IPS-18a (cell line): ENCODE measurements at regions not wholly inside any gene's neighbourhood (a gene's known extent, or its start where the extent isn't known, plus 50 kb on each side); places are given as distances from the start of the nearest gene placed in this dataset.
"Not testable (repeated sequence)": the region's sequence is repeated elsewhere in the genome, so short reads cannot be mapped to it uniquely, and the experiment has no call there.

Experiments used
- H3K27ac ChIP-seq: one replicate; pipeline ENCODE4 v1.5.1; 2013; ENCODE audit warnings: low read length
- H3K27me3 ChIP-seq: one replicate; pipeline ENCODE4 v1.6.1; 2013; ENCODE audit warnings: mild to moderate bottlenecking, low read length; ENCODE audit not compliant: control insufficient read depth, insufficient read depth
- H3K36me3 ChIP-seq: one replicate; pipeline ENCODE4 v1.6.1; 2013; ENCODE audit warnings: low read depth, low read length; ENCODE audit not compliant: control insufficient read depth
- H3K4me1 ChIP-seq: one replicate; pipeline ENCODE4 v1.6.1; 2013; ENCODE audit warnings: low read depth, low read length; ENCODE audit not compliant: control insufficient read depth
- H3K4me3 ChIP-seq: one replicate; pipeline ENCODE4 v1.5.1; 2013; ENCODE audit warnings: low read length
- H3K9ac ChIP-seq: one replicate; pipeline ENCODE4 v1.6.1; 2013; ENCODE audit warnings: mild to moderate bottlenecking, low read length, moderate library complexity
- H3K9me3 ChIP-seq: one replicate; pipeline ENCODE4 v1.6.1; 2013; ENCODE audit warnings: low read depth, low read length; ENCODE audit not compliant: control insufficient read depth

GRCh38 chr20:48382304-48382703 is 445.5 kb downstream of the PREX1 start:
- H3K27me3 ChIP-seq, result no peaks in the 10 kb centered on the region
- no peaks in the 10 kb centered on the region for H3K36me3 ChIP-seq
- no peaks in the 10 kb centered on the region for H3K4me1 ChIP-seq
- no peak overlapping the region for H3K27ac ChIP-seq
- H3K9me3 ChIP-seq, result no peaks in the 10 kb centered on the region
- H3K9ac ChIP-seq, result no peak overlapping the region
- no peak overlapping the region for H3K4me3 ChIP-seq

- H3K27ac ChIP-seq, result no peak overlapping the region
- H3K4me1 ChIP-seq, result peaks cover 2% of the 10 kb centered on the region
- no peaks in the 10 kb centered on the region for H3K36me3 ChIP-seq
- no peak overlapping the region for H3K9ac ChIP-seq
- H3K4me3 ChIP-seq, result no peak overlapping the region
- no peaks in the 10 kb centered on the region for H3K9me3 ChIP-seq
- no peaks in the 10 kb centered on the region for H3K27me3 ChIP-seq
Observed at GRCh38 chr20:48381353-48382120, 446.3 kb downstream of the PREX1 start.

DNA sequence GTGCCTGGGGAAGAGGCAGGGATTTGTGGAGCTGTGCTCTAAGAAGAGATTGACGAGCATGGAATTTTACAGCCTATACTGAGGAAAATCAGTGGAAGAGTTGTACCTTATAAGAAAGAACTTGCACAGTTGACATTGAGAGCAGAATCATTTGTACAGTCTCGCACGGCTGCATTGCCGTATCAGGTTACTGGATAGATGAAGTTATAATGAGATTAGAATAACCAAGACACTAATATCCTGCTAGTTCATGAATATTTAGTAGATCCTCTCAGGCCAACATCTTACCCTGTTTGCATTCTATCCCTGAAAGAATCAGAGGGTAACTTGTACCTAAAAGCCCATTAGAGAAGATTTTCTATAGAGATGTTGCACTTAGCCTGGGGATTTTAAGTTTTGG is 447.1 kb downstream of the PREX1 start:
- no peaks in the 10 kb centered on the region for H3K9me3 ChIP-seq
- H3K9ac ChIP-seq, result no peak overlapping the region
- no peak overlapping the region for H3K4me3 ChIP-seq
- H3K27me3 ChIP-seq, result no peaks in the 10 kb centered on the region
- peaks cover 10% of the 10 kb centered on the region for H3K4me1 ChIP-seq
- no peaks in the 10 kb centered on the region for H3K36me3 ChIP-seq
- no peak overlapping the region for H3K27ac ChIP-seq

- H3K36me3 ChIP-seq, result no peaks in the 10 kb centered on the region
- no peaks in the 10 kb centered on the region for H3K9me3 ChIP-seq
- no peak overlapping the region for H3K4me3 ChIP-seq
- no peaks in the 10 kb centered on the region for H3K27me3 ChIP-seq
- H3K27ac ChIP-seq, result no peak overlapping the region
- H3K4me1 ChIP-seq, result peaks cover 24% of the 10 kb centered on the region
- no peak overlapping the region for H3K9ac ChIP-seq
Observed at GRCh38 chr20:48378976-48379675, 448.7 kb downstream of the PREX1 start.

DNA sequence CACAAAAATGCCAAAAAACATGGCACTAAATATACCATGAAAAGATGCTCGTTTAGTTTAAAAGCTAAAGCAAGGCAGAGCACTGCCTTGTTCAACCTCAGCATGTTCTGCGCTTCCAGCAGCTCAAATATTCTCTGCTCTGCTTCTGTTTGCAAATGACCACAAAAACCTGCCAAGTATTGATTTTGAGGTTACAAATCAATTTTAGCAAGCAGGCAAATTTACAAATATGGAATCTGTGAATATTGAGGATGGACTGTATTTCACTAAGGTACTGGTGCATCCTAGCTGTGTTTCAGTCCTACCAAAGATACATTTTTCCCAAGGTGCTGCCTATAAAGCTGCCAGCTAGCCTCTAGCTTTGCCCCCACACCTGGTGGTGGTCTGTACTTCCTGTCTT is 449.9 kb downstream of the PREX1 start:
- H3K9me3 ChIP-seq, result no peaks in the 10 kb centered on the region
- no peak overlapping the region for H3K27ac ChIP-seq
- H3K4me1 ChIP-seq, result peaks cover 35% of the 10 kb centered on the region
- H3K9ac ChIP-seq, result no peak overlapping the region
- no peak overlapping the region for H3K4me3 ChIP-seq
- no peaks in the 10 kb centered on the region for H3K36me3 ChIP-seq
- no peaks in the 10 kb centered on the region for H3K27me3 ChIP-seq

GRCh38 chr20:48375804-48376203 is 452.0 kb downstream of the PREX1 start:
- no peaks in the 10 kb centered on the region for H3K9me3 ChIP-seq
- H3K4me3 ChIP-seq, result no peak overlapping the region
- H3K27me3 ChIP-seq, result no peaks in the 10 kb centered on the region
- H3K4me1 ChIP-seq, result peaks cover 38% of the 10 kb centered on the region
- no peaks in the 10 kb centered on the region for H3K36me3 ChIP-seq
- H3K27ac ChIP-seq, result no peak overlapping the region
- H3K9ac ChIP-seq, result no peak overlapping the region

GRCh38 chr20:48374991-48375595 is 452.7 kb downstream of the PREX1 start:
- no peak overlapping the region for H3K4me3 ChIP-seq

DNA sequence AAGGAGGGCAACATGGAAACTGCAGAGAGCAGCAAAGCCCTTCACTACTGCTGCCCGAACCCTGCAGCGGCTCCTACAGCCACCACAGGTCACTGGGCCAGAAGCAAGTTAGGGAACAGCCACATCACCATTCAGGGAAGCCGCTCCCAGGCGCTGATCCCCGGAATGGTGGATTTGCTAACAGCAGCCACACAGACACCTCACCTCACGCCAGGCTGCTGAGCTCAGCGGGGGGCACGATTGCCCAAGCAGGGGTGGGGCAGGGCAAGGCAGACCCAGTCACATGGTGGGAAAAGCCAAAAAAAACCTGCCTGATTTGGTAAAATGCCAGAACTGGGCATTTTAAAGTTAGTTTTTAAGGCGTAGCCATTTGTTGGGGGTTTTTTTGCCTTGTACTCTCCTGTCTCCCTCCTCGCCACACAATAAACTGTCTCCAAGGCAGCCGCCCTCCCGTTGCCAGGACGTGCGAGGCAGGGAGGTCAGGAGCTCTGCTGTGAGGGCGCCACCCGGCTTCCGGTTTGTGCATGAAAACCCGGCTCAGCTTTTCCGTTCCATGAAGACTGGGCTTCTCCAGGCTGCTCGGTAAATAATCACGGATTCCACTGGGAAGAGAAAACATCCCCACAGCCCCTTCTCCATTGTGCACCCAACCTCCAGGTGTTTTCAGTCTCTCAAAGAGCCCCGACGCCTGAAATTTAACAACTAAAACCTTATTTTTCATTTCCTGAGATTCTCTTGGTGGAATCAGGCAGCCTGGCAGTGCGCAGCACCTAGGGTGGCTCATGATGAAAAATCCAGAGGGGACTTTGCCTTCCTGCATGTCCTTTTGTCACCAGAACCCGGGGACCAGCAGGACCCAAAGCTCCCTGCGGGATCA is 453.5 kb downstream of the PREX1 start:
- H3K27ac ChIP-seq, H3K9me3 ChIP-seq, H3K4me3 ChIP-seq, H3K27me3 ChIP-seq, H3K36me3 ChIP-seq, H3K9ac ChIP-seq: not testable (repeated sequence)
- H3K4me1 ChIP-seq, result peaks cover 47% of the 10 kb centered on the region

More at GRCh38 chr20:48374991-48375595, 452.7 kb downstream of the PREX1 start:
- H3K9ac ChIP-seq, result no peak overlapping the region
- no peaks in the 10 kb centered on the region for H3K27me3 ChIP-seq
- H3K27ac ChIP-seq, result no peak overlapping the region
- H3K4me1 ChIP-seq, result peaks cover 43% of the 10 kb centered on the region
- no peaks in the 10 kb centered on the region for H3K9me3 ChIP-seq
- no peaks in the 10 kb centered on the region for H3K36me3 ChIP-seq

GRCh38 chr20:48373555-48373934 is 454.3 kb downstream of the PREX1 start:
- Histone ChIP-seq H3K4me3 (no peak overlapping the region), H3K36me3 (no peaks in the 10 kb centered on the region), H3K9me3 (no peaks in the 10 kb centered on the region), H3K27me3 (no peaks in the 10 kb centered on the region), H3K9ac (no peak overlapping the region), H3K27ac (no peak overlapping the region), H3K4me1 (peaks cover 47% of the 10 kb centered on the region)

- H3K4me1 ChIP-seq, result peaks cover 47% of the 10 kb centered on the region
- H3K36me3 ChIP-seq, H3K27me3 ChIP-seq, H3K9me3 ChIP-seq, H3K4me3 ChIP-seq, H3K9ac ChIP-seq, H3K27ac ChIP-seq: not testable (repeated sequence)
Observed at GRCh38 chr20:48372851-48373554, 454.8 kb downstream of the PREX1 start.

GRCh38 chr20:48371211-48371610 is 456.6 kb downstream of the PREX1 start:
- H3K9me3 ChIP-seq, result no peaks in the 10 kb centered on the region
- H3K27ac ChIP-seq, result no peak overlapping the region
- H3K4me3 ChIP-seq, result no peak overlapping the region
- no peaks in the 10 kb centered on the region for H3K36me3 ChIP-seq
- H3K9ac ChIP-seq, result no peak overlapping the region
- H3K27me3 ChIP-seq, result no peaks in the 10 kb centered on the region
- peaks cover 42% of the 10 kb centered on the region for H3K4me1 ChIP-seq
